ENCODE measurements at regions not wholly inside any gene's neighbourhood (a gene's known extent, or its start where the extent isn't known, plus 50 kb on each side); places are given as distances from the start of the nearest gene placed in this dataset.

DNA sequence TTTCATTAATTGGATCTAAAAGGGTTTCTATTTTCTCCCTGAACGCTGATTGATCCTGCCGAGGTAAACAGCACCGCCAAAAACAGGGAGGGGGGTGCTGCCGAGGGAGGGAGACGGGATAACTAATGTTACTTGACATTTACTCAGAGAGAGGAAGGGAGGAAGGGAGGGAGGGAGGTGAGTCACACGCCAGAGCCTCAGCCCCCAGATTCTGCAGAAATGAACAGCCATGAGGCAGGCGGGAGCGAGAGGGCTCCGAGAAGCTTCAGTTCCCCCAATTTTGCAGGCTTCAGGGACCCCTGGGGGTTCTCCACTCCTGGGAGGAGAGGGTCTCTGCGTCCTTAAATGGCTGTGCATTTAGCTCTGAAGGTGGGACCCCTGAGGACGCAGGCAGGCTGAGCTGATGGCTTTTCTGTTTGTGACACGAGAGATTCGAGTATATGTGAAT lies 59.1 kb upstream of the IER5L start:
- TF ChIP-seq, protein P1, sequence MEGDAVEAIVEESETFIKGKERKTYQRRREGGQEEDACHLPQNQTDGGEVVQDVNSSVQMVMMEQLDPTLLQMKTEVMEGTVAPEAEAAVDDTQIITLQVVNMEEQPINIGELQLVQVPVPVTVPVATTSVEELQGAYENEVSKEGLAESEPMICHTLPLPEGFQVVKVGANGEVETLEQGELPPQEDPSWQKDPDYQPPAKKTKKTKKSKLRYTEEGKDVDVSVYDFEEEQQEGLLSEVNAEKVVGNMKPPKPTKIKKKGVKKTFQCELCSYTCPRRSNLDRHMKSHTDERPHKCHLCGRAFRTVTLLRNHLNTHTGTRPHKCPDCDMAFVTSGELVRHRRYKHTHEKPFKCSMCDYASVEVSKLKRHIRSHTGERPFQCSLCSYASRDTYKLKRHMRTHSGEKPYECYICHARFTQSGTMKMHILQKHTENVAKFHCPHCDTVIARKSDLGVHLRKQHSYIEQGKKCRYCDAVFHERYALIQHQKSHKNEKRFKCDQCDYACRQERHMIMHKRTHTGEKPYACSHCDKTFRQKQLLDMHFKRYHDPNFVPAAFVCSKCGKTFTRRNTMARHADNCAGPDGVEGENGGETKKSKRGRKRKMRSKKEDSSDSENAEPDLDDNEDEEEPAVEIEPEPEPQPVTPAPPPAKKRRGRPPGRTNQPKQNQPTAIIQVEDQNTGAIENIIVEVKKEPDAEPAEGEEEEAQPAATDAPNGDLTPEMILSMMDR (IDR thresholded peaks at IDR 0.05), result no peak
- TF ChIP-seq POLR2A (IDR thresholded peaks at IDR 0.05), result no peak
